ENCODE measurements at regions not wholly inside any gene's neighbourhood (a gene's known extent, or its start where the extent isn't known, plus 50 kb on each side); places are given as distances from the start of the nearest gene placed in this dataset.

DNA sequence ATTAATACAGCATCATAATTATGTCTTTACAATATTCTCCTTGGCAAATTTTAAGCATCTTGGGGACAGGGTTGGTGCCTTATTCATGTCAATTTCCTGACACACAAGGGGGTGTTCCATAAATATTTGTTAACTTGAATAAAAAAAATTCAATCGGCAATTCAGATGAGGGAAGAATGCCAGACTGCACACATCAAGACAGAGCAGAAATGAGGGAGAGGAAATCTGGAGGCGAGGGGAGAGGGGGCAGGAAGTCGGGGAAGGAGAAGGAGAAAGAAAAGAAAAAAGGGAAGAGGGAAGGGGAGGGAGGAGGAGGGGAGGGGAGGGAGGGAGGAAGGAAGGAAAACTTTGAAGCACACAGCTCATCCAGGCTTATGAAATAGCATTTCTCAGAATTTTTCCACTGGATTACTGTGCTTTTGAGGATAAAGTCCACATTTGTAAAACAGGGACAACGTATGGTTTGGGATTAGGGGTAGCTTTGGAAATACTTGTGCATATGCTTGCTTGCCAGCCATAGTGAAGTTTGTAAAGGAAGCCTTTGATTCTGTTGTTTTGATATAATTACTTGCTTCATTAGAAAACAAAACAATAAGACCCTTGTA lies 362.1 kb downstream of the SAMD5 start:
- Histone ChIP-seq H3K27ac (no peak overlapping the region), H3K9me3 (no peaks in the 10 kb centered on the region), H3K27me3 (no peaks in the 10 kb centered on the region), H3K36me3 (replicated peaks in 1 of 2; ENCODE audit: insufficient read depth in 1 of 2, low read depth in 2 of 2) (no peaks in the 10 kb centered on the region), H3K4me3 (no peak overlapping the region), H3K4me1 (no peaks in the 10 kb centered on the region)
- TF ChIP-seq CTCF (IDR thresholded peaks at IDR 0.05) (no peak), POLR2A (IDR thresholded peaks at IDR 0.05) (no peak)
- WGBS, 2 donors = 41 to 57% methylated on average over 3 of the region's 4 CpGs
- ATAC-seq (no peak), DNase-seq (no peak)
- intact Hi-C loops (cut with DNase I) = no loop called here

GRCh38 chr6:147872002-147872401 lies 363.5 kb downstream of the SAMD5 start:
- WGBS, 2 donors = 52 to 78% methylated on average over 1 of the region's 1 CpG
- H3K27ac ChIP-seq = no peak overlapping the region
- intact Hi-C loops (cut with DNase I) = no loop called here

GRCh38 chr6:147873816-147874215 lies 365.3 kb downstream of the SAMD5 start:
- H3K36me3 ChIP-seq (replicated peaks in 1 of 2; ENCODE audit: insufficient read depth in 1 of 2, low read depth in 2 of 2) = no peaks in the 10 kb centered on the region
- ATAC-seq (no peak), DNase-seq (no peak)
- H3K4me3 ChIP-seq = no peak overlapping the region
- intact Hi-C loops (cut with DNase I) = no loop called here
- no peaks in the 10 kb centered on the region for H3K27me3 ChIP-seq
- TF ChIP-seq CTCF (IDR thresholded peaks at IDR 0.05) = no peak
- no peak overlapping the region for H3K27ac ChIP-seq
- no peaks in the 10 kb centered on the region for H3K4me1 ChIP-seq
- no peaks in the 10 kb centered on the region for H3K9me3 ChIP-seq

More at GRCh38 chr6:147872002-147872401, 363.5 kb downstream of the SAMD5 start:
- Histone ChIP-seq H3K36me3 (replicated peaks in 1 of 2; ENCODE audit: insufficient read depth in 1 of 2, low read depth in 2 of 2) (no peaks in the 10 kb centered on the region), H3K27me3 (no peaks in the 10 kb centered on the region), H3K4me1 (no peaks in the 10 kb centered on the region), H3K9me3 (no peaks in the 10 kb centered on the region), H3K4me3 (no peak overlapping the region)
- DNase-seq (no peak), ATAC-seq (no peak)
- TF ChIP-seq POLR2A (IDR thresholded peaks at IDR 0.05) = no peak
- no peak for TF ChIP-seq CTCF (IDR thresholded peaks at IDR 0.05)

DNA sequence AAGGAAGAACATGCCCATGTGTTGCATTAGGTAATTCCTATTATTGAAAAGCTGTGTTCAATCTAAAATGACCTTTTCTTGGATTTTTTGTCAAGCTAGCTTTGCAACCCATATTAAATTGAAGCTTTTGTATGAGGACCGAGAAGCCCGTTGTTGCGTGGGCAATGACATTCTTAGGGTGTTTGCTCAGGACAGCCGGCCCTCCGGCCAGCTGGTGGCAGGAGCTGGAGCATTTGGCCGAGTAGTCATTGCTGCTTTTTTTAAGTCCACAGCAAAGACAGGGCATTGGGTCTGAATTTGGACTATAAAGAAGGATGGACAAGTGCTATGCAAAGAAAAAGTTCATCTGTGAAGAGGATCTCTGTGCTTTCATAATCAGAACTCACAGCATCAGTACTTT lies 365.8 kb downstream of the SAMD5 start:
- TF ChIP-seq CTCF (IDR thresholded peaks at IDR 0.05) (no peak), POLR2A (IDR thresholded peaks at IDR 0.05) (no peak)
- no peak for DNase-seq
- intact Hi-C loops (cut with DNase I) = no loop called here
- Histone ChIP-seq H3K4me3 (no peak overlapping the region), H3K4me1 (no peaks in the 10 kb centered on the region), H3K9me3 (no peaks in the 10 kb centered on the region), H3K36me3 (replicated peaks in 1 of 2; ENCODE audit: insufficient read depth in 1 of 2, low read depth in 2 of 2) (no peaks in the 10 kb centered on the region), H3K27me3 (no peaks in the 10 kb centered on the region), H3K27ac (no peak overlapping the region)
- WGBS, 2 donors = 51 to 63% methylated on average over 6 of the region's 6 CpGs
- ATAC-seq = no peak

GRCh38 chr6:147879031-147879580 lies 370.6 kb downstream of the SAMD5 start:
- intact Hi-C loops (cut with DNase I) = no loop called here
- no peaks in the 10 kb centered on the region for H3K4me1 ChIP-seq
- H3K36me3 ChIP-seq (replicated peaks in 1 of 2; ENCODE audit: insufficient read depth in 1 of 2, low read depth in 2 of 2) = no peaks in the 10 kb centered on the region
- DNase-seq = no peak
- no peak overlapping the region for H3K4me3 ChIP-seq
- TF ChIP-seq CTCF (IDR thresholded peaks at IDR 0.05) = no peak
- TF ChIP-seq POLR2A (IDR thresholded peaks at IDR 0.05) = no peak
- no peaks in the 10 kb centered on the region for H3K9me3 ChIP-seq
- WGBS, 2 donors = 73 to 77% methylated on average over 9 of the region's 9 CpGs
- H3K27me3 ChIP-seq = no peaks in the 10 kb centered on the region
- no peak for ATAC-seq
- H3K27ac ChIP-seq = no peak overlapping the region

All from body of pancreas (tissue), 4 donors.